Calu3 (cell line): ENCODE measurements at regions not wholly inside any gene's neighbourhood (a gene's known extent, or its start where the extent isn't known, plus 50 kb on each side); places are given as distances from the start of the nearest gene placed in this dataset.

ENCODE experiments used
- BruUV-seq: library from RNA; stranded (reverse); fragments of 400-500 nt; replicated peaks from 2 replicates; lab custom pipeline; 2021; lab: Mats Ljungman, UMichigan
- CTCF ChIA-PET: fragments of 300-600 bp; sonication (Branson Sonifier 250); formaldehyde crosslinking; loops from one replicate; lab custom pipeline; 2022; ENCODE audit warnings: antibody characterized with exemption; lab: Charles Lee
- DNase-seq: peaks from one replicate; pipeline ENCODE4 v3.0.0; 2022
- H3K27ac Mint-ChIP-seq: one replicate; pipeline ENCODE4 v1.8.0; 2022; ENCODE audit warnings: mixed read lengths; ENCODE audit not compliant: unreplicated experiment
- H3K27me3 Mint-ChIP-seq: one replicate; pipeline ENCODE4 v1.8.0; 2022; ENCODE audit warnings: mixed read lengths; ENCODE audit not compliant: unreplicated experiment
- H3K36me3 Mint-ChIP-seq: one replicate; pipeline ENCODE4 v1.8.0; 2022; ENCODE audit warnings: mild to moderate bottlenecking, moderate library complexity, mixed read lengths; ENCODE audit not compliant: insufficient read depth, unreplicated experiment
- H3K4me1 Mint-ChIP-seq: one replicate; pipeline ENCODE4 v1.8.0; 2022; ENCODE audit warnings: mild to moderate bottlenecking, low read depth, mixed read lengths; ENCODE audit not compliant: unreplicated experiment
- H3K4me3 Mint-ChIP-seq: one replicate; pipeline ENCODE4 v1.8.0; 2022; ENCODE audit warnings: mild to moderate bottlenecking, low read depth, moderate library complexity, mixed read lengths; ENCODE audit not compliant: unreplicated experiment
- H3K9me3 Mint-ChIP-seq: one replicate; pipeline ENCODE4 v1.8.0; 2022; ENCODE audit warnings: low read depth, mixed read lengths; ENCODE audit not compliant: unreplicated experiment
- intact Hi-C: fragments of 100-400 bp; cut with micrococcal nuclease; formaldehyde crosslinking; loops from one replicate; pipeline ENCODE4 v1.10.0; 2022; ENCODE audit not compliant: unreplicated experiment
- TF ChIP-seq, protein P1 (sequence below): fragments of 200-600 bp; IDR thresholded peaks from one replicate; pipeline ENCODE4 v1.8.0; 2022; ENCODE audit warnings: antibody characterized with exemption; ENCODE audit not compliant: unreplicated experiment

DNA sequence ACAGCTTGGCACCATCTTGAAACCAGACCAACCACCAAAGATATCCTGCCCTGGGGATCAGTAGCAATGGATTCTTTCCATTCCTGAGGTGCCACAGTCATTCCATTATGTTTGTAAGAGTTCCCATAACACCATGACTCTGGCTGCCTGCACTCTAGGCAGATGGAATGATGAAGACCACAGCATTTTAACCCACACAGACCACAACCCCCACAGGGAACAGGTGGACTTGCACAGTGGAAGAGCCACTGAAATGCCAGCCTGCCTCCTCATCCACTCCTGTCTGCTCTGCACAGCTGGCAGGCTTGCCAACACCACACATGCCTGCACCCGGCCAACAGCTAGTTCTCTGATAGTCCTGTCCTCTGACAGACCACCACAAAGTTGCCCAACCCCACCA lies 2362.2 kb upstream of the AGA start:
- Mint-ChIP-seq H3K27ac (no peak overlapping the region), H3K9me3 (no peaks in the 10 kb centered on the region), H3K36me3 (no peaks in the 10 kb centered on the region), H3K4me3 (no peak overlapping the region), H3K4me1 (peaks cover 17% of the 10 kb centered on the region), H3K27me3 (peaks cover 8% of the 10 kb centered on the region)
- CTCF ChIA-PET, result no interaction called here
- peak; percentile 8 for DNase-seq
- TF ChIP-seq, protein P1, sequence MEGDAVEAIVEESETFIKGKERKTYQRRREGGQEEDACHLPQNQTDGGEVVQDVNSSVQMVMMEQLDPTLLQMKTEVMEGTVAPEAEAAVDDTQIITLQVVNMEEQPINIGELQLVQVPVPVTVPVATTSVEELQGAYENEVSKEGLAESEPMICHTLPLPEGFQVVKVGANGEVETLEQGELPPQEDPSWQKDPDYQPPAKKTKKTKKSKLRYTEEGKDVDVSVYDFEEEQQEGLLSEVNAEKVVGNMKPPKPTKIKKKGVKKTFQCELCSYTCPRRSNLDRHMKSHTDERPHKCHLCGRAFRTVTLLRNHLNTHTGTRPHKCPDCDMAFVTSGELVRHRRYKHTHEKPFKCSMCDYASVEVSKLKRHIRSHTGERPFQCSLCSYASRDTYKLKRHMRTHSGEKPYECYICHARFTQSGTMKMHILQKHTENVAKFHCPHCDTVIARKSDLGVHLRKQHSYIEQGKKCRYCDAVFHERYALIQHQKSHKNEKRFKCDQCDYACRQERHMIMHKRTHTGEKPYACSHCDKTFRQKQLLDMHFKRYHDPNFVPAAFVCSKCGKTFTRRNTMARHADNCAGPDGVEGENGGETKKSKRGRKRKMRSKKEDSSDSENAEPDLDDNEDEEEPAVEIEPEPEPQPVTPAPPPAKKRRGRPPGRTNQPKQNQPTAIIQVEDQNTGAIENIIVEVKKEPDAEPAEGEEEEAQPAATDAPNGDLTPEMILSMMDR, result no peak
- intact Hi-C loops, result no loop called here
- BruUV-seq, result no TSS peak

DNA sequence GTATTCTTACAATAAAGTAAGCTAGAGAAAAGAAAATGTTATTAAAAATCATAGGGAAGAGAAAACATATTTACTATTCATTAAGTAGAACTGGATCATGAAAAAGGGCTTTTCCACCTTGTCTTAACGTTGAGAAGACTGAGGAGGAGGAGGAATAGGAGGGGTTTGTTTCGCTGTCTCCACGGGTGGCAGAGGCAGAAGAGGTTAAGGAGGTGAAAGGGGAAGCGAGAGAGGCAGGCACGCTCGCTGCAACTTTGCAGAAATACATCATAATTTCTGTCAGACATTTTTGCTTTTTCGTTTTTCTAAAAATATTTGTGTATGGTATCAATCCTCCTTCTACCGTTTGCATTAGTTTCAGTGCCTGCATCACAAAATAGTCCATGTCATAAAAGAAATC lies 2375.1 kb upstream of the AGA start:
- Mint-ChIP-seq H3K27me3 (no peaks in the 10 kb centered on the region), H3K36me3 (no peaks in the 10 kb centered on the region), H3K9me3 (no peaks in the 10 kb centered on the region), H3K4me3 (no peak overlapping the region), H3K4me1 (no peaks in the 10 kb centered on the region), H3K27ac (no peak overlapping the region)
- intact Hi-C loops, result no loop called here
- TF ChIP-seq, protein P1, result no peak
- no TSS peak for BruUV-seq
- CTCF ChIA-PET, result interaction anchor here (0.5 kb wide), 1 partner anchor 20 kb away, joined by 3 read pairs; no protein-coding TSS in a partner anchor
- no peak for DNase-seq

DNA sequence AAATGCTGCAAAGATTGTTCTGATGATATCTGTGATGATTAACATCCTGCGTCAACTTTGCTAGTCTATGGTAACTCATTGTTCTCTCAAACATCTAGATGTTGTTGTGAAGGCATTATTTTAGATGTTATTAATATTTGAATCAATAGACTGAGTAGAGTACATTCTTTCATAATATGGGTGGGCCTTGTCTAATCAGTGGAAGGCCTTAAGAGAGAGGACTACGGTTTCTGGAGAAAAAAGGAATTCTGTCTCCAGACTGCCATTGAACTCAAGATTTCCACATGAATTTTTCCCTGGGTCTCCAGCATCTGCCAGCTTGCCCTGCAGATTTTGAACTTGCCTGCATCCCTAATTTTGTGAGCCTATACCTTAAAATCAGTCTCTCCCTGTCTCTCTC lies 2381.1 kb upstream of the AGA start:
- no peaks in the 10 kb centered on the region for H3K4me1 Mint-ChIP-seq
- peak overlapping the region; percentile 30 for H3K27ac Mint-ChIP-seq
- no peak for DNase-seq

DNA sequence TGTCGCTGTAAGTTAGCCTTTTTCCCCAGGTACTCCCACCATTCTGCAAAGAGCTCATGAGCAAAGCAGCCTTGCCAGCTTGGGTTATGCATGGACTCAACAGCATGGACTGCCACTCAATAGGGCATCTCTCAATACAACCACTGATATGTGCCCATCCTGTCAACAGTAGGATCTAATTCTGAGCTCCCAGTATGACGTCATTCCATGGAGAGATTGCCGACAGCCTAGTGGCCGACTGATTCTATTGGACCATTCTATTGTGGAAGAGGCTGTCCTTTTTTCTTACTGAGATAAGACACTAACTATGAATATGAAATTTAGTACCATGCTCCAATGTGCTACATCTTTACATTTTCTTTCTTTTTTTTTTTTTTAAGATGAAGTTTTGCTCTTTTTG lies 2389.0 kb upstream of the AGA start:
- peaks cover 5% of the 10 kb centered on the region for H3K36me3 Mint-ChIP-seq
- DNase-seq, result no peak
- no peaks in the 10 kb centered on the region for H3K9me3 Mint-ChIP-seq
- no peaks in the 10 kb centered on the region for H3K27me3 Mint-ChIP-seq
- no peaks in the 10 kb centered on the region for H3K4me1 Mint-ChIP-seq
- CTCF ChIA-PET, result interaction anchor here (0.7 kb wide), 1 partner anchor 18 kb away, joined by 4 read pairs; no protein-coding TSS in a partner anchor
- intact Hi-C loops, result no loop called here
- no TSS peak for BruUV-seq
- no peak overlapping the region for H3K4me3 Mint-ChIP-seq
- H3K27ac Mint-ChIP-seq, result no peak overlapping the region
- TF ChIP-seq, protein P1, result no peak

More for the DNA sequence above, 2381.1 kb upstream of the AGA start:
- CTCF ChIA-PET, result interaction anchor here (0.7 kb wide), 1 partner anchor 10 kb away, joined by 3 read pairs; no protein-coding TSS in a partner anchor
- Mint-ChIP-seq H3K4me3 (no peak overlapping the region), H3K36me3 (no peaks in the 10 kb centered on the region), H3K9me3 (peaks cover 3% of the 10 kb centered on the region), H3K27me3 (no peaks in the 10 kb centered on the region)
- BruUV-seq, result no TSS peak
- intact Hi-C loops, result no loop called here
- TF ChIP-seq, protein P1, result no peak
